ENCODE measurements at regions not wholly inside any gene's neighbourhood (a gene's known extent, or its start where the extent isn't known, plus 50 kb on each side); places are given as distances from the start of the nearest gene placed in this dataset.

DNA sequence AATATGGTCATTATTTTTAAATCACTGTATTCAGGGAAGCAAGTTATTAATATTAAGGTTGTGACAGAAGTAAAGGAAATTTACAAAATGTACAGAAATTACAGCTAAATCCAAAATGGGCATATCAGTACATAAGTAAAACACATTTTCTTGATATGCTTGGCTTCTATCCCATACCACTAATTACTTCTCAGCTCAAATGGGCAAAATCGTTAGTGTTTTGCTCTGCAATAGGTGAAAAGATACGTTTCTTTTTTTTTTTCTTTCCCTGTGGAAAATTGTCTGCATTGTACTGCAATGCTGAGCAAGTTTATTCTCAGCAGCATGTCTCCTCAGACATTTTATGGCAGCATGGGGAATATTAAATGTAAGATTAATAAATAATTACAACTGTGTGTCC lies 77.1 kb upstream of the PRMT6 start:
- H3K9me3 ChIP-seq (ENCODE audit: control insufficient read depth in 4 of 4, low read length in 3 of 4): no peaks in the 10 kb centered on the region
- peaks cover 0 to 3% (median 0%) of the 10 kb centered on the region in 4 donors for H3K27me3 ChIP-seq (ENCODE audit: control insufficient read depth in 4 of 4, insufficient read depth in 4 of 4, low read length in 3 of 4)
- WGBS: 67% methylated on average over 2 of the region's 2 CpGs
- no peak overlapping the region for H3K27ac ChIP-seq (ENCODE audit: low read depth in 1 of 2, low read length in 2 of 2)
- no peak overlapping the region for H3K4me3 ChIP-seq (ENCODE audit: low read depth in 1 of 3, low read length in 3 of 3)
- no peak for DNase-seq (ENCODE audit: low spot score)
- no peaks in the 10 kb centered on the region for H3K4me1 ChIP-seq (ENCODE audit: control insufficient read depth in 4 of 4, insufficient read depth in 4 of 4, low read length in 3 of 4)
- H3K36me3 ChIP-seq (ENCODE audit: control insufficient read depth in 4 of 4, insufficient read depth in 3 of 4, low read depth in 1 of 4, low read length in 3 of 4): no peaks in the 10 kb centered on the region
- H3K9ac ChIP-seq (ENCODE audit: low read depth in 1 of 2, low read length in 2 of 2): no peak overlapping the region
- TF ChIP-seq GABPA (IDR thresholded peaks at IDR 0.05 in 1 of 2, conservative IDR thresholded peaks at IDR 0.05 in 1 of 2): no peak
- no peak for TF ChIP-seq FOXA2 (IDR thresholded peaks at IDR 0.05)
- TF ChIP-seq, protein P1, sequence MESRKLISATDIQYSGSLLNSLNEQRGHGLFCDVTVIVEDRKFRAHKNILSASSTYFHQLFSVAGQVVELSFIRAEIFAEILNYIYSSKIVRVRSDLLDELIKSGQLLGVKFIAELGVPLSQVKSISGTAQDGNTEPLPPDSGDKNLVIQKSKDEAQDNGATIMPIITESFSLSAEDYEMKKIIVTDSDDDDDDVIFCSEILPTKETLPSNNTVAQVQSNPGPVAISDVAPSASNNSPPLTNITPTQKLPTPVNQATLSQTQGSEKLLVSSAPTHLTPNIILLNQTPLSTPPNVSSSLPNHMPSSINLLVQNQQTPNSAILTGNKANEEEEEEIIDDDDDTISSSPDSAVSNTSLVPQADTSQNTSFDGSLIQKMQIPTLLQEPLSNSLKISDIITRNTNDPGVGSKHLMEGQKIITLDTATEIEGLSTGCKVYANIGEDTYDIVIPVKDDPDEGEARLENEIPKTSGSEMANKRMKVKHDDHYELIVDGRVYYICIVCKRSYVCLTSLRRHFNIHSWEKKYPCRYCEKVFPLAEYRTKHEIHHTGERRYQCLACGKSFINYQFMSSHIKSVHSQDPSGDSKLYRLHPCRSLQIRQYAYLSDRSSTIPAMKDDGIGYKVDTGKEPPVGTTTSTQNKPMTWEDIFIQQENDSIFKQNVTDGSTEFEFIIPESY (IDR thresholded peaks at IDR 0.05): no peak
- TF ChIP-seq, protein P2, sequence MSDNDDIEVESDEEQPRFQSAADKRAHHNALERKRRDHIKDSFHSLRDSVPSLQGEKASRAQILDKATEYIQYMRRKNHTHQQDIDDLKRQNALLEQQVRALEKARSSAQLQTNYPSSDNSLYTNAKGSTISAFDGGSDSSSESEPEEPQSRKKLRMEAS (IDR thresholded peaks at IDR 0.05): no peak
- no peak for TF ChIP-seq JUND (IDR thresholded peaks at IDR 0.05)
- no peak for TF ChIP-seq TAF1 (conservative IDR thresholded peaks at IDR 0.05)
- TF ChIP-seq EGR1 (IDR thresholded peaks at IDR 0.05; ENCODE audit: low read depth in 2 of 2): no peak
- TF ChIP-seq RXRA (IDR thresholded peaks at IDR 0.05): no peak
- TF ChIP-seq HNF4G (IDR thresholded peaks at IDR 0.05): no peak
- TF ChIP-seq YY1 (IDR thresholded peaks at IDR 0.05): no peak
- TF ChIP-seq HNF4A (conservative IDR thresholded peaks at IDR 0.05): no peak
- no peak for TF ChIP-seq ATF3 (IDR thresholded peaks at IDR 0.05)
- TF ChIP-seq FOXA1 (IDR thresholded peaks at IDR 0.05): no peak

GRCh38 chr1:106980121-106980520 lies 76.4 kb upstream of the PRMT6 start:
- H3K27ac ChIP-seq (ENCODE audit: low read depth in 1 of 2, low read length in 2 of 2): no peak overlapping the region
- no peaks in the 10 kb centered on the region for H3K4me1 ChIP-seq (ENCODE audit: control insufficient read depth in 4 of 4, insufficient read depth in 4 of 4, low read length in 3 of 4)
- no peak for TF ChIP-seq SP1 (IDR thresholded peaks at IDR 0.05)
- TF ChIP-seq RXRA (IDR thresholded peaks at IDR 0.05): no peak
- no peak for TF ChIP-seq FOXA2 (IDR thresholded peaks at IDR 0.05)
- no peak for TF ChIP-seq YY1 (IDR thresholded peaks at IDR 0.05)
- TF ChIP-seq HNF4A (conservative IDR thresholded peaks at IDR 0.05): no peak
- no peak for TF ChIP-seq CTCF (IDR thresholded peaks at IDR 0.05; ENCODE audit: low read depth, low read length, missing input control)
- TF ChIP-seq FOXA1 (IDR thresholded peaks at IDR 0.05): no peak
- TF ChIP-seq NR2F2 (IDR thresholded peaks at IDR 0.05): no peak
- TF ChIP-seq REST (IDR thresholded peaks at IDR 0.05): no peak
- WGBS: 62% methylated on average over 3 of the region's 3 CpGs
- H3K4me3 ChIP-seq (ENCODE audit: low read depth in 1 of 3, low read length in 3 of 3): no peak overlapping the region
- DNase-seq (ENCODE audit: low spot score): no peak
- H3K27me3 ChIP-seq (ENCODE audit: control insufficient read depth in 4 of 4, insufficient read depth in 4 of 4, low read length in 3 of 4): peaks cover 0 to 5% (median 0%) of the 10 kb centered on the region in 4 donors
- no peak overlapping the region for H3K9ac ChIP-seq (ENCODE audit: low read depth in 1 of 2, low read length in 2 of 2)
- no peaks in the 10 kb centered on the region for H3K9me3 ChIP-seq (ENCODE audit: control insufficient read depth in 4 of 4, low read length in 3 of 4)
- no peaks in the 10 kb centered on the region for H3K36me3 ChIP-seq (ENCODE audit: control insufficient read depth in 4 of 4, insufficient read depth in 3 of 4, low read depth in 1 of 4, low read length in 3 of 4)

Data from liver (tissue), 8 donors.